GM18519 (cell line): ENCODE measurements at regions not wholly inside any gene's neighbourhood (a gene's known extent, or its start where the extent isn't known, plus 50 kb on each side); places are given as distances from the start of the nearest gene placed in this dataset.

Experiments used
- ATAC-seq: cut with Tn5 transposase; IDR thresholded peaks from one replicate; pipeline ENCODE4 v1.9.1; 2021; ENCODE audit warnings: mild to moderate bottlenecking, moderate library complexity; ENCODE audit not compliant: unreplicated experiment, low FRiP score

GRCh38 chr2:11987151-11987550 lies 240.7 kb downstream of the LPIN1 start:
- ATAC-seq: no peak

GRCh38 chr2:11988691-11989353 lies 242.4 kb downstream of the LPIN1 start:
- ATAC-seq: no peak

GRCh38 chr2:11989354-11989703 lies 242.9 kb downstream of the LPIN1 start:
- no peak for ATAC-seq

- no peak for ATAC-seq
These were observed 244.1 kb downstream of the LPIN1 start for GRCh38 chr2:11990576-11990975.

GRCh38 chr2:11993749-11994148 lies 247.3 kb downstream of the LPIN1 start:
- no peak for ATAC-seq

- ATAC-seq: no peak
These were observed 249.0 kb downstream of the LPIN1 start for GRCh38 chr2:11995456-11995855.

- no peak for ATAC-seq
These were observed 250.2 kb downstream of the LPIN1 start for GRCh38 chr2:11996618-11997017.

- no peak for ATAC-seq
These were observed 250.7 kb downstream of the LPIN1 start for GRCh38 chr2:11997142-11997541.

GRCh38 chr2:11998218-11998617 lies 251.8 kb downstream of the LPIN1 start:
- peak; percentile 45 for ATAC-seq

- peak; percentile 51 for ATAC-seq
These were observed 252.4 kb downstream of the LPIN1 start for GRCh38 chr2:11998626-11999378.

GRCh38 chr2:12001621-12002020 lies 255.2 kb downstream of the LPIN1 start:
- ATAC-seq: no peak

GRCh38 chr2:12002215-12002614 lies 255.8 kb downstream of the LPIN1 start:
- ATAC-seq: no peak

GRCh38 chr2:12004713-12005112 lies 258.3 kb downstream of the LPIN1 start:
- no peak for ATAC-seq

GRCh38 chr2:12005886-12006681 lies 259.7 kb downstream of the LPIN1 start:
- ATAC-seq: peak; percentile 65

- ATAC-seq: no peak
These were observed 260.4 kb downstream of the LPIN1 start for GRCh38 chr2:12006850-12007249.

- ATAC-seq: no peak
These were observed 260.9 kb downstream of the LPIN1 start for GRCh38 chr2:12007282-12007681.

- ATAC-seq: peak; percentile 73
These were observed 262.1 kb downstream of the LPIN1 start for GRCh38 chr2:12008425-12009061.

- ATAC-seq: no peak
These were observed 263.0 kb downstream of the LPIN1 start for GRCh38 chr2:12009323-12009905.

GRCh38 chr2:12010059-12010458 lies 263.6 kb downstream of the LPIN1 start:
- no peak for ATAC-seq

GRCh38 chr2:12010779-12011178 lies 264.3 kb downstream of the LPIN1 start:
- no peak for ATAC-seq
